ENCODE measurements at regions not wholly inside any gene's neighbourhood (a gene's known extent, or its start where the extent isn't known, plus 50 kb on each side); places are given as distances from the start of the nearest gene placed in this dataset.

DNA sequence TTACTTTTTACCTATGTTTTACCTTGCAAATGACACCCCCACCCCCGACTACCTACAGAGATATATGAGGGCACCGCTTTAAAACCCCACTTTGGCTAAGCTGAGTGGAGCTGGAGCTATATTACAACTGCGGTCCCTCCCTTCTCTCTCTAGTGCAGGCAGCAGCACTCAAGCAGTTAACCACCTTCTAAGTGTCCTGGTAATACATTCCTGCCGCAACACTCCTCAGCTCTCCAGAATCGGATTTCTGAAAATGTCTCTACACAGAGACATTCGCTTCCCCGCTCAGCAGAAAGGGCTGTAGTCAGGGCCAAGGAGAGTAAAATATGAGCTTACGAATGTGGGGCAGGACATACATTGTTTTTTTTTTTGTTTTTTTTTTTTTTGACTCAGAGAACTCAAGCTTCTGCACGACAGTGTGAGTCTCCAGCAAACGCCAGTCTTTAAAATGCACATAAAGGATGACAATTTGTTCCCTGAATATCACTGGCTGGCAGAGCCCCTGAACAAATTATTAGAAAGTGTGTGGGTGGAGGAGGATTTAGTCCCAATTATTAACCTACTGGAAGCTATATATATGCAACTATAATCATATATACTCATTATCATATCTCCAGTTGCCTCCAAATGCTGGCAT is 287.0 kb upstream of the TET2 start:
- no peak for TF ChIP-seq CREB1 (CRISPR knock-in tag; IDR thresholded peaks at IDR 0.05; ENCODE audit: low read depth)
- TF ChIP-seq, protein P1, sequence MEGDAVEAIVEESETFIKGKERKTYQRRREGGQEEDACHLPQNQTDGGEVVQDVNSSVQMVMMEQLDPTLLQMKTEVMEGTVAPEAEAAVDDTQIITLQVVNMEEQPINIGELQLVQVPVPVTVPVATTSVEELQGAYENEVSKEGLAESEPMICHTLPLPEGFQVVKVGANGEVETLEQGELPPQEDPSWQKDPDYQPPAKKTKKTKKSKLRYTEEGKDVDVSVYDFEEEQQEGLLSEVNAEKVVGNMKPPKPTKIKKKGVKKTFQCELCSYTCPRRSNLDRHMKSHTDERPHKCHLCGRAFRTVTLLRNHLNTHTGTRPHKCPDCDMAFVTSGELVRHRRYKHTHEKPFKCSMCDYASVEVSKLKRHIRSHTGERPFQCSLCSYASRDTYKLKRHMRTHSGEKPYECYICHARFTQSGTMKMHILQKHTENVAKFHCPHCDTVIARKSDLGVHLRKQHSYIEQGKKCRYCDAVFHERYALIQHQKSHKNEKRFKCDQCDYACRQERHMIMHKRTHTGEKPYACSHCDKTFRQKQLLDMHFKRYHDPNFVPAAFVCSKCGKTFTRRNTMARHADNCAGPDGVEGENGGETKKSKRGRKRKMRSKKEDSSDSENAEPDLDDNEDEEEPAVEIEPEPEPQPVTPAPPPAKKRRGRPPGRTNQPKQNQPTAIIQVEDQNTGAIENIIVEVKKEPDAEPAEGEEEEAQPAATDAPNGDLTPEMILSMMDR (conservative IDR thresholded peaks at IDR 0.05; ENCODE audit: low read depth in 2 of 2), result no peak
- TF ChIP-seq EZH2 (IDR thresholded peaks at IDR 0.05; ENCODE audit: low read depth, unreplicated experiment), result no peak
- no peak for TF ChIP-seq POLR2AphosphoS5 (IDR thresholded peaks at IDR 0.05; ENCODE audit: low read depth)
- no peak for TF ChIP-seq REST (IDR thresholded peaks at IDR 0.05; ENCODE audit: unreplicated experiment)
- TF ChIP-seq EZH2phosphoT487 (IDR thresholded peaks at IDR 0.05; ENCODE audit: unreplicated experiment), result no peak
- TF ChIP-seq NANOG (IDR thresholded peaks at IDR 0.05; ENCODE audit: borderline replicate concordance), result no peak
- TF ChIP-seq JUNB (IDR thresholded peaks at IDR 0.05; ENCODE audit: unreplicated experiment), result no peak
- TF ChIP-seq ZNF331 (CRISPR knock-in tag; IDR thresholded peaks at IDR 0.05; ENCODE audit: low read depth), result no peak
- TF ChIP-seq, protein P2, sequence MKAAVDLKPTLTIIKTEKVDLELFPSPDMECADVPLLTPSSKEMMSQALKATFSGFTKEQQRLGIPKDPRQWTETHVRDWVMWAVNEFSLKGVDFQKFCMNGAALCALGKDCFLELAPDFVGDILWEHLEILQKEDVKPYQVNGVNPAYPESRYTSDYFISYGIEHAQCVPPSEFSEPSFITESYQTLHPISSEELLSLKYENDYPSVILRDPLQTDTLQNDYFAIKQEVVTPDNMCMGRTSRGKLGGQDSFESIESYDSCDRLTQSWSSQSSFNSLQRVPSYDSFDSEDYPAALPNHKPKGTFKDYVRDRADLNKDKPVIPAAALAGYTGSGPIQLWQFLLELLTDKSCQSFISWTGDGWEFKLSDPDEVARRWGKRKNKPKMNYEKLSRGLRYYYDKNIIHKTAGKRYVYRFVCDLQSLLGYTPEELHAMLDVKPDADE (IDR thresholded peaks at IDR 0.05), result no peak
- no peak for TF ChIP-seq STAT1 (IDR thresholded peaks at IDR 0.05; ENCODE audit: unreplicated experiment)
- no peak for TF ChIP-seq ZNF114 (CRISPR knock-in tag; IDR thresholded peaks at IDR 0.05)
